GM11168 (cell line): ENCODE measurements at regions not wholly inside any gene's neighbourhood (a gene's known extent, or its start where the extent isn't known, plus 50 kb on each side); places are given as distances from the start of the nearest gene placed in this dataset.
"Not testable (repeated sequence)": the region's sequence is repeated elsewhere in the genome, so short reads cannot be mapped to it uniquely, and the experiment has no call there.

Experiments used
- in situ Hi-C: fragments of 300-500 bp; cut with MboI; formaldehyde crosslinking; loops from one replicate; pipeline ENCODE4 v1.12.0; 2022; ENCODE audit warnings: low sequenced_read_pairs; ENCODE audit not compliant: unreplicated experiment

DNA sequence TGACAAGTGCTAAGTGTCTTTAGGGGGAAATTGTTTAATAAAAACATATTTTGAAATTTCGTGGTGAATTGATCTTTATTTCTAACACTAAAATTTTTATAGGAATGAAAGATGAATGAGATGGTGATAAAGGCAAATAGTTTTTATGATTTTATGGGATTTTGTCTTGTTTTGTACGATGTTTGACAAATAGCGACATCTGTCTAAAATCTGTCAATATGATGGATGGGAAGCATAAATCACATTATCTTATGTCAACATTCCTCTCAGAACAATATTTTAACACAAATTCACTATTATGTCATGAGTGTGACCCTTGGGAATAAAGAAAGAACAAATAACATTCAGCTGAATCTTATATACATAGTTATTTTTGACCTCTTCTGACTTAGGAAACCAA lies 852.0 kb upstream of the CDH6 start:
- in situ Hi-C loops: no loop called here

DNA sequence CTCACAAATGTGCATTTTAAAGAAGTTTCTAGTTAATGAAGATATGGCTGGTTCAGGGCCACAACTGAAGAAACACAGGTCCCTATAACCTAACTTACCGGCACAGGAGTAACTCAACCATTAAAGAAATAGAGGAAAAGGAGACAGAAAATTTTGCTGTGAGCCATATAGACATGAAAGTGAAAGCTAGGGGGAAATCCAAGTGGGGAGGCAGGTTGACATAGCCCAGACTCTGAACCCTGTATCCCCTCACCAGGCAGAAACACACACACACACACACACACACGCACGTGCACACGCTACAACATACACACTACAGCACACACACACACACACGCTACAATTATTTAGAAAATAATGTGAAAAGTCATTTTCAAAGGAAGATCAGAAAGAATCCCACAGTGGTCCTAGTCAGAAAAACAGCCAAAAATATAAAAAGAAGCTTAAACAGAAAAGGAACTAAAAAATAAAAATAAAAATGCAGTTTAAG lies 856.4 kb upstream of the CDH6 start:
- in situ Hi-C loops: no loop called here

DNA sequence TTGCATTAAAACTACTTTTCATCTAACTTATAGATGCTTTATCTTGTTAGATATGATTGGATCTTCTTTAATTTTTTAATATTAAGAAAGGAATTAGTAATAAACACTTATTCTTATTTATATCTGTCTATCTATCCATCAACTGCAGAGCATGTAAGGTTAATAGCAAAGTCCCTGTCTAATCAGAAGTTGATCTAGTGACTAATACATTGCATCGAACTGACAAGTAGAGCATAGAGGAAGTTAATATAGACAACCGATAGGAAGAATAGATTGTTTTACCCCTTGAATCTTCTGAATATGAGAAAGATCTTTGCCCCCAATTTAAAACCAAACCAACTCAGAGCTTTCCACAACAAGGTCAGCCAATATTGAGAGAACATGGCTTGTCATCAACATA lies 862.0 kb upstream of the CDH6 start:
- in situ Hi-C loops: no loop called here

DNA sequence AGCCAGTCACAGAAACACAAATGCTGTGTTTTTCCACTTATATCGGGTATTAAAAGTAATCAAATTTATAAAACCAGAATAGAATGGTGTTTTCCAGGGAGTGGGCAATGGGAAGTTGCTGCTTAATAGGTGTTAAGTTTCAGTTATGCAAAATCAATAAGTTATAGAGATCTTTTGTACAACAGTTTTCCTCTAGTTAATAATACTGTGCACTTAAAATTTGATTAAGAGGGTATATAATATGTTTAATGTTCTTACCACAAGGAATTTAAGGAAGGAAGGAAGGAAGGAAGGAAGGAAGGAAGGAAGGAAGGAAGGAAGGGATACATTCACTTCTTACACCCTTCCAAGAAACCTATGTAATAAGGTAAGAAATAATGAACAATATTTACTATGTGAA lies 867.7 kb upstream of the CDH6 start:
- in situ Hi-C loops: no loop called here

DNA sequence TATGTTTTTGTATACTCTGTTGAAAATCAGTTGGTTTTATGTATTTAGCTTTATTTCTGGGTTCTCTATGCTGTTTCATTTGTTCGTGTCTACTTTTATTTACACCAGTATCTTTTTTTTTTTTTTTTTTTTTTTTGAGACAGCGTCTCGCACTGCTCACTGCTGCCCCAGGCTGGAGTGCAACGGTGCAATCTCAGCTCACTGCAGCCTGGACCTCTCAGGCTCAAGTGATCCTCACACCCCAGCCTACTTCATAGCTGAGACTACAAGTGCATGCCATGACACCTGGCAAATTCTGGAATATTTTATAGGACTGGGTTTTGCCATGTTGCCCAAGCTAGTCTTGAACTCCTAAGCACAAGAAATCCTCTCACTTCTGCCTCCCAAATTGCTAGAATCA lies 869.4 kb upstream of the CDH6 start:
- in situ Hi-C loops: no loop called here

DNA sequence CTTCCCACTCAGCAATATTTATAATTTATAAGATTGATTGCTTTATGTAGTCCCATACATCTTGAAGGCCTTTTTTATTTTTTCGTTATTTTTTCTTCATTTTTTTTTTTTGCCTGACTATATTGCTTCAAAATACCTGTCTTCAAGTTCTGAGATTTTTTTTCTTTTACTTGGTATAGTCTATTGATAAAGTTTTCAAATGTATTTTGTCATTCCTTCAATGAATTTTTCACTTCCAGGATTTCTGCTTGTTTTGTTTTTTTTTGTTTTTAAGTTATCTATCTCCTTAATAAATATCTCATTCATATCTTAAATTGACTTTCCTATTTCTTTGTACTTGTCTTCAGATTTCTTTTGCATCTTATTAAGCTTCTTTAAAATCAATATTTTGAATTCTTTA lies 905.6 kb upstream of the CDH6 start:
- in situ Hi-C loops: loop anchor here (10.0 kb wide), 1 partner anchor 397 kb away; no protein-coding TSS in a partner anchor

DNA sequence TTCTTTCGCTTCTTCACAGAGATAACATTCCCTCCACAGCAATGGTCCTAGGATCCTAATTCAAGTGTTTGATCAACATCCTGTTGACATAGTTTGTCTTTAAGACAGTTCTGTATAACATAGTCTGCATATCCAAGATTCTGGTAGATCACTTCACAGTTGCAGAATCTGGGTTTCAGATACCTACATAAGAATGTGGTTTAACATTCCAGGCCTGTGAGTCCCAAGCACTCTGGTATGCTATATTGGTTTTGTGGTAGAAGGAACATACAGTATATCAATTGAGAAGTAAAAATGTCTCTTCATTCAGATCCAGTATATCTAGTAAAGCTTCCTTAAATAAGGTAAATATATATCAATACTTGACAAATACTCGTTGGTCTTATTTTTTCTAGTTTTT lies 914.2 kb upstream of the CDH6 start:
- in situ Hi-C loops: no loop called here

DNA sequence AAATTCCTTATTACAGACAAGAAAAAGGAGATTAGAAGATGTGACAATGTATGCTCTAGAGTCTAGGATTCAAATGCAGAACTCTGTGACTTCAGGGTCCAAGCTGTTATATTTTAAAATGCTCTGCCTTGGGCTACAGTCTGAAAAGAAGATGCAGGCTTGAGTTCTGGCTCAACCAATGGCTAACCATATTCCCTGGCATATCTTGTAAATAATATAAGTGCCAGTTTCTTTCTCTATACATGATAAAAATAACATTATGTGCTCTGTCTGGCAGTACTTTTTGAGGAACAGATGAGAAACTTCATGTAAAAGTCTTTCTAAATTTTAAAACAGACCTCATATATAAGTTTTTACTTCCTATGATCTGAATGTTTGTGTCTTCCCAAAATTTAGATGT lies 926.5 kb upstream of the CDH6 start:
- in situ Hi-C loops: no loop called here

DNA sequence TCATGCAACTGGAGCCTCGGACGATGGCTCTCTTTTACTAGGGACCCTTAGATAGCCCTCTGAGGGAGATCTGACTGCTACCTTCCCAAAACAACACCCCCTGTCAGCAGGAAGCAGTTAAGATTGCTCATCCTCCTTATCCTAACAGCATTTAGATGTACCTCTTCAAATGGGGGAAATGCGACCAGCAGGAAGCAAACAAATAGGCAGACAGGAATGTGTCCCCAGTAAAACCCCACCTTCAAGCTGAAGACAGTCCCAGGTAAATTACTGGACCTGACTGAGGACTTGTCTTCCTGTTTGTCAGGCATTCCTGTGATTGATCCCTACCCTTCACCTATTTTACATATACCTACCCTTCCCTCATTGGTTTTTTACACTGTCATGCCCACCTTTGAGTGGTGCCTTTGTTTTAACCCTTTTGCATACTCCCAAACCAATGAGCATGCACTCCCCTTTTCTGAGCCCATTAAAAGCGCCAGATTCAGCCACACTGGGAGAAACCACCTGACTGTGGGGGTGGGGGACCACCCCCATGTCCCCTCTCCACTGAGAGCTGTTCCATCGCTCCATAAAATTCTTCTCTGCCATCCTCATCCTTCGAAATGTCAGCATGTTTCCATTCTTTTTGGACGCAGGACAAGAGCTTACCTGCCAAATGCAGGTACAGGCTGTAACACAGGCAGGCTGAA lies 954.0 kb upstream of the CDH6 start:
- in situ Hi-C loops: no loop called here

DNA sequence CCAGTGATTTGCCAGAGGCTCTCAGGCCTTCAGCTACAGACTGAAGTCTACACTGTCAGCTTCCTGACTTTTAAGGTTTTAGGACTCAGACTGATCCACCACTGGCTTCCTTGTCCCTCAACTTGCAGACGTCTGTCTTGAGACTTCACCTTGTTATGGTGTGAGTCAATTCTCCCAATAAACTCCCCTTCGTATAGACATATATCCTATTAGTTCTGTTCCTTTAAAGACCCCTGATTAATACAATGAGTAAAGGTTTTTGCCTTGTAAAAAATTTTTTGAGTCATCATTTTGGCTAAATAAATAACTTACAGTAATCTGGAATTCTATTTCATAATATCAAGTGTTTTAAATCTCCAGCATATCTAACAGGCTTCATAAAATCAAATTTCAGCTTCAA lies 956.3 kb upstream of the CDH6 start:
- in situ Hi-C loops: no loop called here

DNA sequence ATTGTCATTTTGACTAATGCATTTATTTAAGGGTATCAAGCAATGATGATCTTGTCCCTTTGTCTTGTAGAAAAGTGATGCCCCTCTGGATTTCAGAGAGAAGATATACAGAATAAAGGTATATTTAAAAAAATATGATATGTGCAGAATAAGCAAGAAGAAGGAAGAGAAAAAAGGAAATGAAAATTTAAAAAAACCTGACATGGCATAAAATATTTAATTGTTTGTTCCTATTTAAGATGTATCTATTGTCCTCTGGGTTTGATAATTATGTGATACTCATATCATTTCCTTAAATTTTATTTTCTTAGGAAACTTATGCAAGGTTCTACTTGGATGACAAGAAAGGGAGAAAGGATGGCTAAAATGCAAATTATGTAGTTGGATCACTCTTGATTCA lies 983.7 kb upstream of the CDH6 start:
- in situ Hi-C loops: no loop called here

DNA sequence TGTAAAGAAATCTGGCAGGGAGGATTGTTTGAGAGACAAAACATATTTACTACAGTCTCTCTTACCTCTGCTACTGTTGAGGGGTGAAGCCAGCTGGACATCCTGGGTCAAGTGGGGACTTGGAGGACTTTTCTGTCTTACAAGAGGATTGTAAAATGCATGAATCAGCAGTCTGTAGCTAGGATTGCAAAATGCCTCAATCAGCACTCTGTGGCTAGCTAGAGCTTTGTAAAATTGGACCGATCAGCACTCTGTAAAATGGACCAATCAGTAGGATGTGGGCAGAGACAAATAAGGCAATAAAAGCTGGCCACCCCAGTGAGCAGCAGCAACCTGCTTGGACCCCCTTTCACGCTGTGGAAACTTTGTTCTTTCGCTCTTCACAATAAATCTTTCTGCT lies 995.8 kb upstream of the CDH6 start:
- in situ Hi-C loops: no loop called here

DNA sequence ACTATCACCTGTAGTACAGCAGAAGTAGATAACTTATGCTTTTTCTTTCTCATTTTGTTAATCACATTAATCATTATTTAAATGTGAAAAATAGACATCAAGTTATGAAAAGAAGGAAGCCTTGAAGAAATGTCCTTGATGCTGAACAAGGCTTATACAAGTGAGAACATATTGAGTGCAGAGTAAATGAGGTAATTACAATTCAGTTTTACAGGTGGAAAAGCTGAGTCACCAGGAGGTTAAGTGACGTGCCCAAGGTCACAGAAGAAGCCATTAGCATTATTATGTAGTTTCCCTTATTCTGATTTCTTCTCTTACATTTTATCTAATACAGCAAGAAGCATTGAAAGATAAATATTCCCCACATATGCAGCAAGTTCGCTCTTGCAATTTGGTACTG lies 998.5 kb upstream of the CDH6 start:
- in situ Hi-C loops: no loop called here

DNA sequence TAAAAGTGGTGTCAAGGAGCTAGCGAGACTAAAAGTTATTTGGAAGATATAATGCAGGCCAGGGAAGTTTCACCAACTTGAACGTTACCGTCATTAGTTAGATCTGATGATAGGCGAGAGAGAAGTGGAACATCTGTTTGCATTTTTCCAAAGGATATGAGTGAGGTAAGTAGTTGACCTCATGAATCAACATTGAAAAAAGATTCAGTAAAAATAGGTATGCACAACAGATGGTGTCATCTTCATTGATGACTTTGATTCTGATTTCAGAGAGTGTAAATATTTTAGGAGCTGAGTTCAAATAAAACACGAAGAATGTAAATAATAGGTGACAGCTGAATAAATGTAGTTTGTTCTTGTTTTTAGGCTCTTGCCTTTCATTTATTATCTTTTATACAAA lies 998.9 kb upstream of the CDH6 start:
- in situ Hi-C loops: no loop called here

DNA sequence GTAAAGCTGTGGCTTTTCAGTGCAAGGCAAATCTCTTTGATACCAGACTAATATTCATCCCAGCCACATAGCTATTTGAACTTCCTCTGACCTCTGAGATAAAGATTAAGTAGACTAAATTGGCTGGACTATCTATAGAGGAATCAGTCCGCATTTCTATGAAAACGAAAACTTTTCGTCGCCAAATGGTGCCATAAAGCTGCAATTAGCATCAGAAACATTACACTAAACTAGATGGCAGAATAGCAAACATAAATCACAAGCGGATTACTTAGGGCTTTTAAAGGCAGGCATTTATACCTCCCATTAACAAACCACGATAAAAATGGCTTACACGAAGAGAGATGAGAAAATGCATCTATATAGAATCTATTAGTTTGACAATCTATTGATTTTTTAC lies 1009.7 kb upstream of the CDH6 start:
- in situ Hi-C loops: no loop called here

DNA sequence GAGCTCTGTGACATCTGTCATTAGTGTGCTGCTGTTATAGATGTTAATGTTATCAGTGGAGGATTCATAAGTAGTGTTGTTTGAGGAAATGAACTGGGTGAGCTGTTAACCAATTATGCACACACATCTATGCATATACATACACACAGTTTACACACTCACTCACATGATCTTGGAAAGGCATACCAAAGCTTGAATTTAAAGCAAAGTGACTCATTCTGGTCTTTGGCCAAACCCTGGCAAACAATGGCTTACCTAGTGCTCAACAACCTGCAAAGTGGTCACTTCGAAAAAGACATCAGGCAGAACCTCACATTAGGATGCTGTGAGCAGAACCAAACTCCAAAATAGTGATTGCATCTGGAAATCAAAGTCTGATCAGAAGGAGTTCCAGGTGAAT lies 1037.3 kb upstream of the CDH6 start:
- in situ Hi-C loops: no loop called here

DNA sequence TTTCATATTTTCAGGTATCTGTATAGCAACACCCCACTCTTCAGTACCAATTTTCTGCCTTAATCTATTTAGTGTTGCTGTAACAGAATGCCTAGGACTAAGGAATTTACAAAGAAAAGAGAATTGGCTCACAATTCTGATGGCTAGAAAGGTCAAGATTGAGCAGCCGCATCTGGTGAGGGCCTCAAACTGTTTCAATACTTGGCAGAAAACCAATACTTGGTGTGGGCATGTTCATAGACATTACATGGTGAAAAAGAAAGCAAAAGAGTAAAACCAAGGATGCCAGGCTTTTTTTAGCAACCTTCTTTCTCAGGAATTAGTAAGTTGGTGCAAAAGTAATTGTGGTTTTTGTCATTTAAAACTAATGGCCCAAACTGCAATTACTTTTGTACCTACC lies 1041.1 kb upstream of the CDH6 start:
- in situ Hi-C loops: no loop called here

DNA sequence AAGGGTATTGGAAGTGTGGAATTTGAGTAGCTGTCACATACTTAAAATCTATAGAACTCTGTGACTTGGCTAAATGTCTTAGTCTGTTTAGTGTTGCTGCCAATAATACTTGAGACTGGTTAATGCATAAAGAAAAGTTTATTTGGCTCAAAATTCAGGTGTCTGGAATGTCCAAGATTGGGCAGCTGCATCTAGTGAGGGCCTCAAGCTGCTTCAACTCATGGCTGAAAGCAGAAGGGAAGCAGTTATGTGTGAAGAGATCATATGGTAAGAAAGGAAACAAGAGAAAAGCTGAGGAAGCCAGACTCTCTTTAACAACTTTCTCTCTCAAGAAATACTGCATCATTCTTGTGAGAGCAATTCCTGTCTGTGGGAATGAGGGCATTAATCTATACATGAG lies 1043.3 kb upstream of the CDH6 start:
- in situ Hi-C loops: no loop called here

DNA sequence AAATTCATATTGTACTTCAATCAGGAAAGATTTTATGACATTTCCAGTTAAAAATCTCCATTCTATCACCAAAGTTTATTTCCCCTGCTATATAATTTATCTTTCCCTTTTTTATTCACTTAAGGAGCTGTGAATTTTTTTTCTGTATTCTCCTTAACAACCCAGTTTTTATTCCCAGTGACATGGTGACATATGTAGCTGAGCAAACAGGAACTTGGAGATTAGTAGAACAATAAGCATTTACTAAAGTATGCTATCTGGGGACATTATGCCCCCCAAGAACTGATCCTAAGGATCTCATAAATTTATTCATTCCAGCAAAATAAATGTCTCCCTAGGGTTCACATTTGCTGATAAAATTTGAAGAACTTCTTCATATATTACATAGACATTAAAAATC lies 1044.0 kb upstream of the CDH6 start:
- in situ Hi-C loops: no loop called here

DNA sequence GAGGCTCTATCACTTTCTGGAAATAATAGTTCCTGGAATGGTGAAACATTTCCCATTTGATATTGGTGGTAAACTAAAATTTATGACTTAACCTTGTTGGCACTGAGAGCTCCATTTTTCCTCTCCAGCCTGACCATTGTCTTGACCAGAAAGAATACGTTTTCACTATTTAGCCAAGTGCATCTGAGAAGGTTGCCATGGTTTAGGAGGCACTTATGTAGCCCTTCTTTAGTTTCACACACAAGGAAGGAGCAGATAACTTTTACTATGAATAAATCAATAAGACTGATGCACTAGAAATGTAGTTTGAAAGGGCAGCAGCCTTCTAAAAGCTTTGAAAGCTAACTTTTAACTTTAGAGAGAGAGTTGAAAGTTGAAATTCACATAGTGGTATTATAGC lies 1045.5 kb upstream of the CDH6 start:
- in situ Hi-C loops: no loop called here

DNA sequence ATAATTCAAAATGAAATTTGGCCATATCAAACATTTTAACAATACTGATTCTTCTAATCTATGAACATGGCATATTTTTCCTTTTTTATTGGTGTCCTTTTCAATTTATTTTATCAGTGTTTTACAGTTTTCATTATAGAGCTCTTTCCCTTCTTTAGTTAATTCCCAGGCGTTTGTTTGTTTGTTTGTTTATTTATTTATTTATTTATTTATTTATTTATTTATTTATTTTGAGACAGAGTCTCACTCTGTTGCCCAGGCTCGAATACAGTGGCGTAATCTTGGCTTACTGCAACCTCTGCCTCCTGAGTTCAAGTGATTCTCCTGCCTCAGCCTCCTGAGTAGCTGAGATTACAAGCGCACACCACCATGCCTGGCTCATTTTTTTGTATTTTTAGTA lies 1049.4 kb upstream of the CDH6 start:
- in situ Hi-C loops: not testable (repeated sequence)

DNA sequence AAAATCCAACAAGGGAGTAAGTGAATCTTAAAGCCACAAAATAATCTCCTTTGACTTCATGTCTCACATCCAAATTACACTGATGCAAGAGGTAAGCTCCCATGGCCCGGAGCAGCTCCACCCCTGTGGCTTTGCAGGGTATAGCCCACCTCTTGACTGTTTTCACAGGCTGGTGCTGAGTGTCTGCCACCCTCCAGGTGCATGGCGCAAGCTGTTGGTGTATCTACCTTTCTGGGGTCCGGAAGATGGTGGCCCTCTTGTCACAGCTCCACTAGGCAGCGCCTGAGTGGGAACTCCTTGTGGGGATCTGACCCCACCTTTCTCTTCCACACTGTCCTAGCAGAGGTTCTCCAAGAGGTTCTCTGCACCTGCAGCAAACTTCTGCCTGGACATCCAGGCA lies 1051.1 kb upstream of the CDH6 start:
- in situ Hi-C loops: no loop called here

DNA sequence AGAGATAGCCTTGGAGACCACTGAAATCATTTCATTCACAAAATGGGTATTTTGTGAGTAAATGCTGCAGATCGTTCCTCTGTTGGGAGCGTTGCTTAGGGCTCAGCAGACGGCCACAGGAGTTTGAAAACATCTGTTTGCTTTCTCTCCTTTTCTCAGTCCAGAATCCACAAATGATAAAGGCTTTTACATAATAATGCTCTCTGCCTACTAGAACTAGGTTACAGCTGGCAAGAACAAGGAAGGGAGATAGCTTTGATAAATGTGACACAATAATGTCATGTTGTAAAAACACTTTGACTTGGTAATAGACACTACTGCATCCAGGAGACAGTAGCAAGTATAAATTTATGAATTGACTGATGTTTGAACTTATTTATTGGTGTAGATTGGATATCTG lies 1072.4 kb upstream of the CDH6 start:
- in situ Hi-C loops: no loop called here
